H1 (cell line): ENCODE measurements at regions not wholly inside any gene's neighbourhood (a gene's known extent, or its start where the extent isn't known, plus 50 kb on each side); places are given as distances from the start of the nearest gene placed in this dataset.

ENCODE experiments used
- CTCF ChIA-PET: fragments of 300-600 bp; sonication (Branson Sonifier 250); formaldehyde crosslinking; loops from one replicate; lab custom pipeline; 2021; ENCODE audit not compliant: partially characterized antibody; lab: Charles Lee
- POLR2A ChIA-PET: fragments of 300-600 bp; sonication (Branson Sonifier 250); formaldehyde crosslinking; loops from one replicate; lab custom pipeline; 2021; ENCODE audit warnings: inconsistent platforms; ENCODE audit not compliant: partially characterized antibody; lab: Charles Lee
- DNase-seq, 2 experiments: peaks; one replicate each; pipeline versions ENCODE4 v3.0.0 to v3.0.0-alpha.2; 2010 to 2022; ENCODE audit warnings: low spot score in 2 of 2, low read depth in 1 of 2, mixed read lengths in 1 of 2
- FAIRE-seq: peaks from 2 replicates; lab custom pipeline; 2011; peaks lifted over from hg19 to GRCh38; lab: Jason Lieb, UNC
- H2AFZ ChIP-seq: 2 replicates; pipeline ENCODE4 v1.8.1; 2012; ENCODE audit warnings: low read length, inconsistent platforms
- H2AK5ac ChIP-seq: 2 replicates; pipeline ENCODE4 v1.6.1; 2013; ENCODE audit warnings: low read depth, low read length
- H2BK120ac ChIP-seq: replicated peaks from 2 replicates; pipeline ENCODE3; 2013; ENCODE audit warnings: low read depth, low read length, inconsistent platforms
- H2BK12ac ChIP-seq: 2 replicates; pipeline ENCODE4 v1.6.1; 2013; ENCODE audit warnings: low read depth, low read length
- H2BK15ac ChIP-seq: 2 replicates; pipeline ENCODE4 v1.6.1; 2013; ENCODE audit warnings: low read length
- H2BK20ac ChIP-seq: 2 replicates; pipeline ENCODE4 v1.6.1; 2013; ENCODE audit warnings: low read length
- H2BK5ac ChIP-seq: 2 replicates; pipeline ENCODE4 v1.6.1; 2013; ENCODE audit warnings: low read depth, low read length
- H3K14ac ChIP-seq: 2 replicates; pipeline ENCODE4 v1.6.1; 2013; ENCODE audit warnings: inconsistent platforms; ENCODE audit not compliant: insufficient read length
- H3K18ac ChIP-seq: 2 replicates; pipeline ENCODE4 v1.6.1; 2013; ENCODE audit warnings: low read length; ENCODE audit errors: extremely low read depth
- H3K23ac ChIP-seq: 2 replicates; pipeline ENCODE4 v1.6.1; 2013; ENCODE audit warnings: inconsistent platforms; ENCODE audit not compliant: insufficient read length
- H3K23me2 ChIP-seq: 2 replicates; pipeline ENCODE4 v1.6.1; 2013; ENCODE audit warnings: low read depth, low read length
- H3K27ac ChIP-seq: 2 replicates; pipeline ENCODE4 v1.6.1; 2011; ENCODE audit warnings: low read depth, low read length, inconsistent platforms
- H3K27me3 ChIP-seq, 4 experiments: replicated peaks in 1 of 4; 1 replicate in 1 of 4; 2 replicates in 3 of 4; pipeline versions ENCODE4 v1.6.1 to v1.8.1; 2011 to 2013; ENCODE audit warnings: low read length in 3 of 4, mild to moderate bottlenecking in 3 of 4, inconsistent platforms in 2 of 4, mixed read lengths in 2 of 4, moderate library complexity in 1 of 4; ENCODE audit not compliant: control insufficient read depth in 3 of 4, insufficient read depth in 3 of 4; ENCODE audit errors: extremely low read depth in 1 of 4
- H3K36me3 ChIP-seq, 4 experiments: 2 replicates each; pipeline versions ENCODE4 v1.6.1 to v1.8.1; 2011 to 2013; ENCODE audit warnings: mild to moderate bottlenecking in 4 of 4, low read length in 3 of 4, moderate library complexity in 2 of 4, control low read depth in 1 of 4, inconsistent platforms in 1 of 4; ENCODE audit not compliant: insufficient read depth in 4 of 4, control insufficient read depth in 2 of 4
- H3K4ac ChIP-seq: replicated peaks from 2 replicates; pipeline ENCODE3; 2013; ENCODE audit warnings: low read length, low read depth, mixed read lengths, inconsistent platforms; ENCODE audit not compliant: insufficient read length
- H3K4me1 ChIP-seq, 4 experiments: replicated peaks in 1 of 4; 1 replicate in 1 of 4; 2 replicates in 3 of 4; pipeline versions ENCODE4 v1.6.1 to v1.8.1; 2011 to 2013; ENCODE audit warnings: low read length in 3 of 4, inconsistent platforms in 2 of 4, mixed read lengths in 1 of 4; ENCODE audit not compliant: insufficient read depth in 4 of 4, control insufficient read depth in 3 of 4
- H3K4me2 ChIP-seq, 2 experiments: 2 replicates each; pipeline versions ENCODE4 v1.6.1 to v1.8.1; 2011 to 2013; ENCODE audit warnings: low read depth in 2 of 2, low read length in 2 of 2, control low read depth in 1 of 2, inconsistent platforms in 1 of 2, mild to moderate bottlenecking in 1 of 2; ENCODE audit not compliant: insufficient read depth in 1 of 2
- H3K4me3 ChIP-seq, 4 experiments: fragments of 200-600, 300-600 bp in 1 of 4; sonication (generic), shearing (Covaris generic), sonication (Bioruptor Twin) in 1 of 4; 2 replicates each; pipeline versions ENCODE4 v1.5.1 to v1.8.1; 2011 to 2016; ENCODE audit warnings: low read length in 4 of 4, low read depth in 3 of 4, control low read depth in 2 of 4, inconsistent platforms in 2 of 4, mild to moderate bottlenecking in 2 of 4, mixed read lengths in 1 of 4, moderate library complexity in 1 of 4; ENCODE audit not compliant: insufficient read depth in 2 of 4; ENCODE audit errors: extremely low read depth in 1 of 4
- H3K56ac ChIP-seq: replicated peaks from 2 replicates; pipeline ENCODE3; 2013; ENCODE audit warnings: low read depth, mild to moderate bottlenecking, mixed read lengths, low read length, inconsistent platforms; ENCODE audit not compliant: insufficient read length
- H3K79me1 ChIP-seq: 2 replicates; pipeline ENCODE4 v1.6.1; 2013; ENCODE audit warnings: low read depth, low read length, control low read depth
- H3K79me2 ChIP-seq, 2 experiments: 2 replicates each; pipeline versions ENCODE4 v1.6.1 to v1.8.1; 2012 to 2013; ENCODE audit warnings: low read length in 2 of 2, mild to moderate bottlenecking in 2 of 2, inconsistent platforms in 1 of 2; ENCODE audit not compliant: insufficient read depth in 2 of 2, control insufficient read depth in 1 of 2
- H3K9ac ChIP-seq, 4 experiments: replicated peaks in 1 of 4; 1 replicate in 1 of 4; 2 replicates in 3 of 4; pipeline versions ENCODE4 v1.6.1 to v1.8.1; 2011 to 2013; ENCODE audit warnings: low read depth in 3 of 4, low read length in 3 of 4, control low read depth in 2 of 4, mild to moderate bottlenecking in 2 of 4, moderate library complexity in 2 of 4, inconsistent platforms in 1 of 4; ENCODE audit errors: extremely low read depth in 1 of 4
- H3K9me3 ChIP-seq, 2 experiments: 2 replicates each; pipeline versions ENCODE4 v1.6.1 to v1.8.1; 2012 to 2013; ENCODE audit warnings: mild to moderate bottlenecking in 2 of 2, moderate library complexity in 2 of 2, control low read depth in 1 of 2, inconsistent platforms in 1 of 2, low read depth in 1 of 2, low read length in 1 of 2, mixed read lengths in 1 of 2; ENCODE audit not compliant: insufficient read depth in 2 of 2
- H4K20me1 ChIP-seq, 2 experiments: replicated peaks in 1 of 2; 2 replicates each; pipeline versions ENCODE3 to v1.8.1; 2011 to 2013; ENCODE audit warnings: inconsistent platforms in 2 of 2, low read length in 2 of 2, mild to moderate bottlenecking in 1 of 2; ENCODE audit not compliant: insufficient read depth in 2 of 2, control insufficient read depth in 1 of 2
- H4K5ac ChIP-seq: 2 replicates; pipeline ENCODE4 v1.6.1; 2013; ENCODE audit warnings: low read length, low read depth, mixed read lengths, inconsistent platforms; ENCODE audit not compliant: insufficient read length
- H4K8ac ChIP-seq: 2 replicates; pipeline ENCODE4 v1.8.0; 2013; ENCODE audit warnings: mild to moderate bottlenecking, moderate library complexity, low read length, inconsistent platforms; ENCODE audit not compliant: insufficient read depth; ENCODE audit errors: extremely low read depth
- H4K91ac ChIP-seq: replicated peaks from 2 replicates; pipeline ENCODE3; 2013; ENCODE audit warnings: low read length, mixed read lengths, inconsistent platforms; ENCODE audit not compliant: insufficient read length
- ATF3 ChIP-seq: IDR thresholded peaks from 2 replicates; pipeline ENCODE4 v1.6.1; 2011; ENCODE audit warnings: low read depth, mild to moderate bottlenecking, low read length; ENCODE audit not compliant: insufficient read depth
- BACH1 ChIP-seq: IDR thresholded peaks from 2 replicates; pipeline ENCODE4 v1.6.1; 2012; ENCODE audit warnings: low read length, improper control_type of control experiment
- BRCA1 ChIP-seq: IDR thresholded peaks from 2 replicates; pipeline ENCODE4 v1.6.1; 2012; ENCODE audit warnings: low read depth, low read length, improper control_type of control experiment
- CTCF ChIP-seq, 3 experiments: IDR thresholded peaks; 1 replicate in 2 of 3; 2 replicates in 1 of 3; pipeline versions ENCODE4 v1.5.1 to v1.6.1; 2011; ENCODE audit warnings: low read length in 3 of 3, mild to moderate bottlenecking in 3 of 3, inconsistent platforms in 2 of 3, low read depth in 1 of 3, moderate library complexity in 1 of 3; ENCODE audit not compliant: insufficient read depth in 1 of 3; ENCODE audit errors: control extremely low read depth in 1 of 3
- JUN ChIP-seq: IDR thresholded peaks from 2 replicates; pipeline ENCODE4 v1.6.1; 2011; ENCODE audit warnings: low read depth, mild to moderate bottlenecking, improper control_type of control experiment, low read length
- KDM1A ChIP-seq: fragments of 200-600, 300-600 bp; sonication (generic); IDR thresholded peaks from 2 replicates; pipeline ENCODE4 v1.7.1; 2016; ENCODE audit warnings: mild to moderate bottlenecking, low read length, borderline replicate concordance
- RNF2 ChIP-seq: fragments of 200-900, 300-1000 bp; sonication (generic); IDR thresholded peaks from 2 replicates; pipeline ENCODE4 v1.7.1; 2016; ENCODE audit warnings: borderline replicate concordance, low read depth, mild to moderate bottlenecking, antibody characterized with exemption, low read length; ENCODE audit not compliant: poor library complexity, severe bottlenecking; ENCODE audit errors: missing control alignments
- SIN3A ChIP-seq, 2 experiments: IDR thresholded peaks in 1 of 2; conservative IDR thresholded peaks in 1 of 2; 2 replicates each; pipeline ENCODE4 v1.6.1; 2011 to 2012; ENCODE audit warnings: low read length in 2 of 2, improper control_type of control experiment in 1 of 2, low read depth in 1 of 2, mild to moderate bottlenecking in 1 of 2
- SIRT6 ChIP-seq: IDR thresholded peaks from one replicate; pipeline ENCODE4 v1.7.1; 2012; ENCODE audit warnings: low read length, inconsistent platforms
- SRF ChIP-seq: IDR thresholded peaks from 2 replicates; pipeline ENCODE4 v1.6.1; 2011; ENCODE audit warnings: mild to moderate bottlenecking, low read depth, low read length, moderate library complexity
- TAF7 ChIP-seq: optimal IDR thresholded peaks from 2 replicates; pipeline ENCODE3; 2011; ENCODE audit warnings: low read depth, mild to moderate bottlenecking, inconsistent platforms, low read length, moderate library complexity, borderline replicate concordance
- WGBS, 2 experiments: shearing (Covaris generic) in 1 of 2; methylation state at CpG; one replicate each; pipeline versions ENCODE4 v1.1.6 to v1.1.7; 2013 to 2015; ENCODE audit warnings: low lambda C conversion rate in 2 of 2, mixed read lengths in 2 of 2, inconsistent platforms in 1 of 2, low coverage in 1 of 2, missing lambda C conversion rate in 1 of 2; ENCODE audit not compliant: insufficient replicate concordance in 2 of 2, insufficient coverage in 1 of 2, insufficient read length in 1 of 2; ENCODE audit errors: extremely low coverage in 1 of 2, missing lambda C conversion rate in 1 of 2; 5-methylcytosine and 5-hydroxymethylcytosine counted together

- Histone ChIP-seq H4K5ac (no peak overlapping the region), H3K9ac (no peak overlapping the region), H3K56ac (no peak overlapping the region), H4K91ac (no peak overlapping the region), H3K4me3 (no peak overlapping the region), H2AFZ (no peak overlapping the region), H3K14ac (no peak overlapping the region), H2BK20ac (no peak overlapping the region), H3K27me3 (no peaks in the 10 kb centered on the region), H3K79me1 (no peaks in the 10 kb centered on the region), H3K27ac (no peak overlapping the region), H3K18ac (no peak overlapping the region), H3K4me1 (no peaks in the 10 kb centered on the region), H4K20me1 (no peaks in the 10 kb centered on the region), H3K36me3 (no peaks in the 10 kb centered on the region), H3K4ac (no peak overlapping the region), H2BK12ac (no peak overlapping the region), H3K4me2 (no peak overlapping the region), H2AK5ac (no peak overlapping the region), H2BK5ac (no peak overlapping the region), H4K8ac (no peak overlapping the region), H3K9me3 (no peaks in the 10 kb centered on the region), H3K23me2 (no peaks in the 10 kb centered on the region), H2BK120ac (no peak overlapping the region), H3K79me2 (no peaks in the 10 kb centered on the region), H3K23ac (no peak overlapping the region), H2BK15ac (no peak overlapping the region)
- DNase-seq, result no peak
- ChIA-PET POLR2A (no interaction called here), CTCF (no interaction called here)
- no peak for FAIRE-seq
- WGBS, 2 experiments, result 97% methylated on average over 4 of the region's 4 CpGs; no CpG with 5 or more reads in 1 of the 2 experiments
- TF ChIP-seq SIRT6 (no peak), SIN3A (conservative IDR thresholded peaks at IDR 0.05 in 1 of 2, IDR thresholded peaks at IDR 0.05 in 1 of 2; ENCODE audit: low read depth in 1 of 2, low read length in 2 of 2) (no peak), CTCF (IDR thresholded peaks at IDR 0.05; ENCODE audit: control extremely low read depth in 1 of 3, insufficient read depth in 1 of 3, low read depth in 1 of 3, low read length in 3 of 3) (no peak), TAF7 (no peak), RNF2 (no peak), KDM1A (no peak), JUN (no peak), ATF3 (no peak), SRF (no peak), BACH1 (no peak), BRCA1 (no peak)
These were observed 338.5 kb upstream of the FMR1 start for GRCh38 chrX:147573266-147573665.
